Small intestine (tissue), 7 donors: ENCODE measurements at regions not wholly inside any gene's neighbourhood (a gene's known extent, or its start where the extent isn't known, plus 50 kb on each side); places are given as distances from the start of the nearest gene placed in this dataset.

ENCODE experiments used
- DNase-seq, 2 donors: peaks; one replicate each; pipeline versions ENCODE4 v3.0.0 to v3.0.0-alpha.2; 2013
- FAIRE-seq: peaks from 2 replicates; lab custom pipeline; 2012; peaks lifted over from hg19 to GRCh38; lab: Jason Lieb, UNC
- H3K27ac ChIP-seq, 3 donors: one replicate each; pipeline ENCODE4 v1.5.1; 2013; ENCODE audit warnings: low read length in 2 of 3, mild to moderate bottlenecking in 2 of 3, control low read depth in 1 of 3, inconsistent platforms in 1 of 3, low read depth in 1 of 3, moderate library complexity in 1 of 3
- H3K27me3 ChIP-seq, 3 donors: one replicate each; pipeline ENCODE4 v1.6.1; 2013; ENCODE audit warnings: low read length in 3 of 3, inconsistent platforms in 1 of 3; ENCODE audit not compliant: control insufficient read depth in 3 of 3, insufficient read depth in 3 of 3
- H3K36me3 ChIP-seq, 3 donors: one replicate each; pipeline ENCODE4 v1.6.1; 2013; ENCODE audit warnings: low read length in 3 of 3, inconsistent platforms in 1 of 3, low read depth in 1 of 3, mild to moderate bottlenecking in 1 of 3, moderate library complexity in 1 of 3; ENCODE audit not compliant: control insufficient read depth in 3 of 3, insufficient read depth in 2 of 3
- H3K4me1 ChIP-seq, 3 donors: one replicate each; pipeline ENCODE4 v1.6.1; 2013; ENCODE audit warnings: low read length in 2 of 3, inconsistent platforms in 1 of 3, low read depth in 1 of 3, mild to moderate bottlenecking in 1 of 3, moderate library complexity in 1 of 3; ENCODE audit not compliant: control insufficient read depth in 3 of 3, insufficient read depth in 2 of 3
- H3K4me3 ChIP-seq, 3 donors: one replicate each; pipeline ENCODE4 v1.5.1; 2013; ENCODE audit warnings: low read length in 3 of 3, control low read depth in 1 of 3, inconsistent platforms in 1 of 3, low read depth in 1 of 3, mild to moderate bottlenecking in 1 of 3, moderate library complexity in 1 of 3
- H3K9me3 ChIP-seq, 2 donors: one replicate each; pipeline ENCODE4 v1.6.1; 2013; ENCODE audit warnings: low read depth in 1 of 2, low read length in 1 of 2; ENCODE audit not compliant: control insufficient read depth in 2 of 2, insufficient read depth in 1 of 2
- WGBS, 3 donors: extraction: QIAGEN DNeasy Blood & Tissue Kit; methylation state at CpG; one replicate each; pipeline ENCODE4 v1.1.7; 2013; 5-methylcytosine and 5-hydroxymethylcytosine counted together
- donor health status: healthy with polysubstance abuse.
- donor health status: control.
- donor health status: control.
- donor health status: Bipolar disorder and iron deficiency.
- donor health status: healthy.

- Histone ChIP-seq H3K4me3 (no peak overlapping the region), H3K27me3 (peaks cover 0 to 4% (median 0%) of the 10 kb centered on the region in 3 donors), H3K4me1 (peaks cover 0 to 18% (median 7%) of the 10 kb centered on the region in 3 donors), H3K27ac (no peak overlapping the region), H3K36me3 (no peaks in the 10 kb centered on the region), H3K9me3 (no peaks in the 10 kb centered on the region)
- FAIRE-seq (no peak), DNase-seq (peak in 1 of 2 donors; percentile 10)
- WGBS, 3 donors: 66 to 72% (median 67%) methylated on average over 4 of the region's 4 CpGs
Observed at GRCh38 chr3:107428051-107428858, 51.0 kb downstream of the CCDC54 start.

- Histone ChIP-seq H3K27me3 (peaks cover 0 to 4% (median 2%) of the 10 kb centered on the region in 3 donors), H3K9me3 (no peaks in the 10 kb centered on the region), H3K4me3 (peak overlapping the region in 2 of 3 donors; percentile 14 to 61), H3K4me1 (peaks cover 0 to 18% (median 7%) of the 10 kb centered on the region in 3 donors), H3K36me3 (no peaks in the 10 kb centered on the region), H3K27ac (peak overlapping the region in 2 of 3 donors; percentile 6 to 39)
- DNase-seq (peak; percentile 71 to 87), FAIRE-seq (no peak)
- 16 to 40% (median 36%) methylated on average over 37 of the region's 37 CpGs for WGBS, 3 donors
Observed at GRCh38 chr3:107429320-107430181, 52.3 kb downstream of the CCDC54 start.

GRCh38 chr3:107430214-107430995 lies 53.2 kb downstream of the CCDC54 start:
- H3K27ac ChIP-seq: peak overlapping the region in 1 of 3 donors; percentile 39
- peak overlapping the region in 2 of 3 donors; percentile 61 to 66 for H3K4me3 ChIP-seq
- peaks cover 0 to 4% (median 2%) of the 10 kb centered on the region in 3 donors for H3K27me3 ChIP-seq
- no peak for FAIRE-seq
- peak in 1 of 2 donors; percentile 7 for DNase-seq
- peaks cover 0 to 18% (median 7%) of the 10 kb centered on the region in 3 donors for H3K4me1 ChIP-seq
- no peaks in the 10 kb centered on the region for H3K9me3 ChIP-seq
- 11 to 17% (median 13%) methylated on average over 23 of the region's 23 CpGs for WGBS, 3 donors
- H3K36me3 ChIP-seq: no peaks in the 10 kb centered on the region

- Histone ChIP-seq H3K9me3 (no peaks in the 10 kb centered on the region), H3K36me3 (no peaks in the 10 kb centered on the region), H3K27me3 (peaks cover 0 to 4% (median 2%) of the 10 kb centered on the region in 3 donors), H3K4me1 (peaks cover 0 to 18% (median 7%) of the 10 kb centered on the region in 3 donors), H3K4me3 (peak overlapping the region; percentile 61 to 70 (median 66)), H3K27ac (peak overlapping the region; percentile 21 to 79 (median 38))
- WGBS, 3 donors: 0% methylated on average over 16 of the region's 16 CpGs
- FAIRE-seq: no peak
- DNase-seq: no peak
Observed at GRCh38 chr3:107430996-107431245, 53.7 kb downstream of the CCDC54 start.

GRCh38 chr3:107431246-107432012 lies 54.2 kb downstream of the CCDC54 start:
- H3K4me3 ChIP-seq: peak overlapping the region; percentile 66 to 70 (median 69)
- peaks cover 0 to 18% (median 7%) of the 10 kb centered on the region in 3 donors for H3K4me1 ChIP-seq
- WGBS, 3 donors: 0 to 1% (median 0%) methylated on average over 65 to 82 of the region's 83 CpGs
- DNase-seq (peak; percentile 64 to 85), FAIRE-seq (no peak)
- H3K36me3 ChIP-seq: no peaks in the 10 kb centered on the region
- H3K9me3 ChIP-seq: no peaks in the 10 kb centered on the region
- peaks cover 0 to 4% (median 2%) of the 10 kb centered on the region in 3 donors for H3K27me3 ChIP-seq
- H3K27ac ChIP-seq: peak overlapping the region; percentile 68 to 96 (median 72)

GRCh38 chr3:107432013-107432515 lies 54.8 kb downstream of the CCDC54 start:
- Histone ChIP-seq H3K27ac (peak overlapping the region; percentile 68 to 96 (median 72)), H3K4me3 (peak overlapping the region; percentile 66 to 70 (median 69)), H3K36me3 (no peaks in the 10 kb centered on the region), H3K4me1 (peaks cover 0 to 18% (median 7%) of the 10 kb centered on the region in 3 donors), H3K9me3 (no peaks in the 10 kb centered on the region), H3K27me3 (peaks cover 0 to 4% (median 2%) of the 10 kb centered on the region in 3 donors)
- FAIRE-seq (no peak), DNase-seq (peak in 1 of 2 donors; percentile 21)
- WGBS, 3 donors: 3 to 6% (median 5%) methylated on average over 20 of the region's 20 CpGs

GRCh38 chr3:107432646-107433045 lies 55.4 kb downstream of the CCDC54 start:
- H3K27me3 ChIP-seq: peaks cover 0 to 4% (median 2%) of the 10 kb centered on the region in 3 donors
- WGBS, 3 donors: 19 to 65% (median 38%) methylated on average over 8 of the region's 8 CpGs
- H3K36me3 ChIP-seq: no peaks in the 10 kb centered on the region
- peak overlapping the region in 1 of 3 donors; percentile 69 for H3K4me3 ChIP-seq
- FAIRE-seq (no peak), DNase-seq (peak; percentile 31 to 49)
- H3K27ac ChIP-seq: no peak overlapping the region
- H3K9me3 ChIP-seq: no peaks in the 10 kb centered on the region
- H3K4me1 ChIP-seq: peaks cover 0 to 18% (median 7%) of the 10 kb centered on the region in 3 donors
